Suprapubic skin (tissue), 4 donors: ENCODE measurements at regions not wholly inside any gene's neighbourhood (a gene's known extent, or its start where the extent isn't known, plus 50 kb on each side); places are given as distances from the start of the nearest gene placed in this dataset.

Experiments
- CTCF ChIP-seq, 2 donors: fragments of 200-600 bp in 1 of 2; fragments of 450-650 bp in 1 of 2; sonication (generic) in 1 of 2; IDR thresholded peaks; one replicate each; pipeline ENCODE4 v1.5.1; 2016 to 2019; ENCODE audit warnings: antibody characterized with exemption in 2 of 2, mild to moderate bottlenecking in 1 of 2, moderate library complexity in 1 of 2
- EP300 ChIP-seq: sonication (generic); formaldehyde crosslinking; IDR thresholded peaks from one replicate; pipeline ENCODE4 v1.6.1; 2017; ENCODE audit warnings: antibody characterized with exemption
- POLR2A ChIP-seq, 2 donors: fragments of 450-650 bp; IDR thresholded peaks; one replicate each; pipeline ENCODE4 v1.6.1; 2017; ENCODE audit warnings: antibody characterized with exemption in 2 of 2, mild to moderate bottlenecking in 2 of 2, moderate library complexity in 2 of 2
- POLR2AphosphoS5 ChIP-seq, 3 donors: sonication (generic); formaldehyde crosslinking; IDR thresholded peaks; one replicate each; pipeline ENCODE4 v1.6.1; 2017; ENCODE audit warnings: antibody characterized with exemption in 3 of 3

GRCh38 chr9:108783326-108783725 is 72.5 kb downstream of the ACTL7B start:
- TF ChIP-seq CTCF (IDR thresholded peaks at IDR 0.05) = no peak
- TF ChIP-seq POLR2A (IDR thresholded peaks at IDR 0.05) = no peak
- TF ChIP-seq POLR2AphosphoS5 (IDR thresholded peaks at IDR 0.05) = no peak
- TF ChIP-seq EP300 = no peak
